HCT116 (cell line): ENCODE measurements at regions not wholly inside any gene's neighbourhood (a gene's known extent, or its start where the extent isn't known, plus 50 kb on each side); places are given as distances from the start of the nearest gene placed in this dataset.

Experiments
- ATAC-seq: fragments of 200-7000 bp; cut with Tn5 transposase; 2 replicates; pipeline ENCODE4 v1.9.1; 2020; ENCODE audit warnings: mild to moderate bottlenecking, moderate library complexity
- BruUV-seq: library from RNA; stranded (reverse); fragments of 400-500 nt; replicated peaks from 2 replicates; lab custom pipeline; 2021; lab: Mats Ljungman, UMichigan
- CTCF ChIA-PET: fragments of 300-600 bp; sonication (Branson Sonifier 250); formaldehyde crosslinking; loops from one replicate; lab custom pipeline; 2021; ENCODE audit warnings: antibody characterized with exemption; lab: Charles Lee
- POLR2A ChIA-PET: fragments of 300-600, 350-600 bp; sonication (Branson Sonifier 250); formaldehyde crosslinking; loops from one replicate; lab custom pipeline; 2021; ENCODE audit warnings: antibody characterized with exemption; lab: Charles Lee
- RAD21 ChIA-PET, 2 experiments: fragments of 300-600 bp; sonication (Branson Sonifier 250); formaldehyde crosslinking; loops; one replicate each; lab custom pipeline; 2023; ENCODE audit warnings: low total read pairs in 2 of 2; ENCODE audit not compliant: uncharacterized antibody in 2 of 2, unreplicated experiment in 2 of 2, low non-redundant PET in 1 of 2; lab: Charles Lee
- DNase-seq: peaks from one replicate; pipeline ENCODE4 v3.0.0-alpha.2; 2010; ENCODE audit warnings: low read depth, low spot score
- H2AFZ ChIP-seq: fragments of 200-600 bp; shearing (Covaris generic), sonication (generic); 2 replicates; pipeline ENCODE4 v1.6.1; 2017; ENCODE audit warnings: low read depth, mixed run types, mixed read lengths, antibody characterized with exemption, low read length; ENCODE audit not compliant: poor library complexity, severe bottlenecking
- H3K27ac ChIP-seq: 2 replicates; pipeline ENCODE4 v1.5.1; 2012; ENCODE audit warnings: low read depth, low read length
- H3K27me3 ChIP-seq: fragments of 200-600 bp; sonication (generic); 2 replicates; pipeline ENCODE4 v1.6.1; 2016; ENCODE audit warnings: mixed run types, low read length, mixed read lengths; ENCODE audit not compliant: insufficient read depth
- H3K36me3 ChIP-seq, 2 experiments: fragments of 200-500 bp in 1 of 2; fragments of 200-600 bp in 1 of 2; sonication (Bioruptor generic) in 1 of 2; sonication (generic) in 1 of 2; 2 replicates each; pipeline versions ENCODE4 v1.5.1 to v1.6.1; 2014 to 2016; ENCODE audit warnings: low read length in 2 of 2, inconsistent platforms in 1 of 2, mixed read lengths in 1 of 2, mixed run types in 1 of 2; ENCODE audit not compliant: insufficient read depth in 2 of 2, control insufficient read depth in 1 of 2
- H3K4me1 ChIP-seq, 2 experiments: fragments of 200-600 bp in 1 of 2; sonication (generic) in 1 of 2; 2 replicates each; pipeline versions ENCODE4 v1.5.1 to v1.6.1; 2012 to 2017; ENCODE audit warnings: low read length in 2 of 2, inconsistent platforms in 1 of 2, mild to moderate bottlenecking in 1 of 2, mixed read lengths in 1 of 2, mixed run types in 1 of 2, moderate library complexity in 1 of 2; ENCODE audit not compliant: insufficient read depth in 2 of 2, control insufficient read depth in 1 of 2
- H3K4me2 ChIP-seq: fragments of 200-600 bp; sonication (generic); 2 replicates; pipeline ENCODE4 v1.6.1; 2017; ENCODE audit warnings: mixed run types, low read length, mixed read lengths
- H3K4me3 ChIP-seq, 2 experiments: fragments of 200-600 bp in 1 of 2; sonication (generic) in 1 of 2; replicated peaks in 1 of 2; 2 replicates each; pipeline ENCODE4 v1.5.1; 2011 to 2016; ENCODE audit warnings: low read length in 2 of 2, control low read depth in 1 of 2, low read depth in 1 of 2, mild to moderate bottlenecking in 1 of 2, mixed read lengths in 1 of 2, mixed run types in 1 of 2
- H3K79me2 ChIP-seq: fragments of 200-600 bp; sonication (generic); 2 replicates; pipeline ENCODE4 v1.6.1; 2017; ENCODE audit warnings: mild to moderate bottlenecking, mixed run types, low read length, moderate library complexity, mixed read lengths; ENCODE audit not compliant: insufficient read depth
- H3K9ac ChIP-seq: fragments of 200-600 bp; sonication (generic); 2 replicates; pipeline ENCODE4 v1.6.1; 2016; ENCODE audit warnings: low read length, mixed read lengths
- H3K9me2 ChIP-seq: fragments of 200-600 bp; sonication (generic), shearing (Covaris generic); 2 replicates; pipeline ENCODE4 v1.6.1; 2017; ENCODE audit warnings: mixed run types, mild to moderate bottlenecking, moderate library complexity; ENCODE audit not compliant: insufficient read depth
- H3K9me3 ChIP-seq, 2 experiments: fragments of 200-500 bp in 1 of 2; fragments of 200-600 bp in 1 of 2; sonication (Bioruptor generic) in 1 of 2; sonication (generic) in 1 of 2; 2 replicates each; pipeline ENCODE4 v1.6.1; 2014 to 2017; ENCODE audit warnings: low read length in 2 of 2, mixed read lengths in 2 of 2, inconsistent platforms in 1 of 2, low read depth in 1 of 2, mild to moderate bottlenecking in 1 of 2, mixed run types in 1 of 2, moderate library complexity in 1 of 2; ENCODE audit not compliant: control insufficient read depth in 1 of 2, insufficient read depth in 1 of 2
- H4K20me1 ChIP-seq: fragments of 200-600 bp; sonication (generic), shearing (Covaris generic); 2 replicates; pipeline ENCODE4 v1.6.1; 2017; ENCODE audit warnings: mixed run types, mild to moderate bottlenecking, moderate library complexity; ENCODE audit not compliant: insufficient read depth
- ATF3 ChIP-seq: IDR thresholded peaks from 2 replicates; pipeline ENCODE4 v1.6.1; 2012
- CBX3 ChIP-seq: IDR thresholded peaks from 2 replicates; pipeline ENCODE4 v1.6.1; 2012; ENCODE audit warnings: low read depth
- CEBPB ChIP-seq: IDR thresholded peaks from 2 replicates; pipeline ENCODE4 v1.6.1; 2012; ENCODE audit warnings: low read depth
- EGR1 ChIP-seq: IDR thresholded peaks from 2 replicates; pipeline ENCODE4 v1.6.1; 2012; ENCODE audit warnings: low read depth
- ELF1 ChIP-seq: IDR thresholded peaks from 2 replicates; pipeline ENCODE4 v1.6.1; 2012; ENCODE audit warnings: low read depth, borderline replicate concordance
- EZH2 ChIP-seq: fragments of 200-600 bp; sonication (generic); IDR thresholded peaks from 2 replicates; pipeline ENCODE4 v1.6.1; 2017; ENCODE audit warnings: antibody characterized with exemption, mixed run types
- EZH2phosphoT487 ChIP-seq: fragments of 200-600 bp; IDR thresholded peaks from 2 replicates; pipeline ENCODE4 v1.6.1; 2018; ENCODE audit warnings: antibody characterized with exemption, borderline replicate concordance
- FOSL1 ChIP-seq: IDR thresholded peaks from 2 replicates; pipeline ENCODE4 v1.6.1; 2012; ENCODE audit warnings: low read depth
- JUND ChIP-seq: IDR thresholded peaks from 2 replicates; pipeline ENCODE4 v1.6.1; 2012
- MAX ChIP-seq: IDR thresholded peaks from 2 replicates; pipeline ENCODE4 v1.6.1; 2012
- POLR2A ChIP-seq: IDR thresholded peaks from 2 replicates; pipeline ENCODE4 v1.7.0; 2011; ENCODE audit warnings: borderline replicate concordance; ENCODE audit not compliant: insufficient read depth, insufficient read length; ENCODE audit errors: extremely low read depth
- POLR2AphosphoS5 ChIP-seq: IDR thresholded peaks from 2 replicates; pipeline ENCODE4 v1.6.1; 2011; ENCODE audit warnings: mild to moderate bottlenecking, low read depth, low read length, moderate library complexity
- REST ChIP-seq: IDR thresholded peaks from 2 replicates; pipeline ENCODE4 v1.6.1; 2012; ENCODE audit warnings: low read depth
- SP1 ChIP-seq: IDR thresholded peaks from 2 replicates; pipeline ENCODE4 v1.6.1; 2012; ENCODE audit warnings: low read depth
- SRF ChIP-seq: IDR thresholded peaks from 2 replicates; pipeline ENCODE4 v1.6.1; 2012; ENCODE audit warnings: low read depth
- TCF7L2 ChIP-seq: IDR thresholded peaks from 2 replicates; pipeline ENCODE4 v1.7.0; 2011; ENCODE audit warnings: borderline replicate concordance, inconsistent platforms; ENCODE audit not compliant: insufficient read depth, insufficient read length; ENCODE audit errors: extremely low read depth
- ZBTB33 ChIP-seq: IDR thresholded peaks from 2 replicates; pipeline ENCODE4 v1.6.1; 2011; ENCODE audit warnings: mild to moderate bottlenecking, low read length, moderate library complexity; ENCODE audit not compliant: insufficient replicate concordance; ENCODE audit errors: extremely low read depth
- intact Hi-C: fragments of 100-400 bp; cut with micrococcal nuclease; formaldehyde crosslinking; loops from 2 replicates; pipeline ENCODE4 v1.10.0; 2022

- no peaks in the 10 kb centered on the region for H3K27me3 ChIP-seq
- BruUV-seq = no TSS peak
- no peaks in the 10 kb centered on the region for H3K4me1 ChIP-seq
- ATAC-seq (no peak), DNase-seq (no peak)
- H3K4me2 ChIP-seq = no peak overlapping the region
- H3K9me3 ChIP-seq = no peaks in the 10 kb centered on the region
- no peak overlapping the region for H2AFZ ChIP-seq
- H3K4me3 ChIP-seq = no peak overlapping the region
- H3K36me3 ChIP-seq = no peaks in the 10 kb centered on the region
- no peaks in the 10 kb centered on the region for H4K20me1 ChIP-seq
- H3K9ac ChIP-seq = no peak overlapping the region
- ChIA-PET POLR2A (no interaction called here), CTCF (no interaction called here), RAD21 (no interaction called here)
- no peak overlapping the region for H3K27ac ChIP-seq
- intact Hi-C loops = no loop called here
- TF ChIP-seq TCF7L2 (no peak), CEBPB (no peak), EGR1 (no peak), CBX3 (no peak), EZH2phosphoT487 (no peak)
- no peaks in the 10 kb centered on the region for H3K9me2 ChIP-seq
- H3K79me2 ChIP-seq = no peaks in the 10 kb centered on the region
Observed at GRCh38 chr3:174720717-174721116, 138.4 kb upstream of the NAALADL2 start.

GRCh38 chr3:174725303-174725702, 133.8 kb upstream of the NAALADL2 start:
- Histone ChIP-seq H4K20me1 (no peaks in the 10 kb centered on the region), H3K4me2 (no peak overlapping the region), H3K27ac (no peak overlapping the region), H3K79me2 (no peaks in the 10 kb centered on the region), H3K4me3 (no peak overlapping the region), H3K27me3 (no peaks in the 10 kb centered on the region), H2AFZ (no peak overlapping the region), H3K9me2 (no peaks in the 10 kb centered on the region), H3K36me3 (no peaks in the 10 kb centered on the region), H3K4me1 (no peaks in the 10 kb centered on the region), H3K9ac (no peak overlapping the region), H3K9me3 (no peaks in the 10 kb centered on the region)
- intact Hi-C loops = no loop called here
- CTCF ChIA-PET = no interaction called here
- RAD21 ChIA-PET = no interaction called here
- ATAC-seq (no peak), DNase-seq (no peak)
- POLR2A ChIA-PET = no interaction called here
- no TSS peak for BruUV-seq
- TF ChIP-seq EZH2phosphoT487 (no peak), SP1 (no peak), FOSL1 (no peak), POLR2AphosphoS5 (no peak), REST (no peak), POLR2A (no peak), ATF3 (no peak), EGR1 (no peak), EZH2 (no peak), ELF1 (no peak), CEBPB (no peak), JUND (no peak), MAX (no peak), ZBTB33 (no peak), SRF (no peak)
